ENCODE measurements at regions not wholly inside any gene's neighbourhood (a gene's known extent, or its start where the extent isn't known, plus 50 kb on each side); places are given as distances from the start of the nearest gene placed in this dataset.

GRCh38 chr14:101507836-101508150, 53.5 kb upstream of the DIO3 start:
- Histone ChIP-seq H3K9ac (ENCODE audit: low read depth, low read length) (no peak overlapping the region), H3K27ac (ENCODE audit: low read depth, low read length) (no peak overlapping the region), H3K4me3 (ENCODE audit: low read length) (no peak overlapping the region), H3K36me3 (ENCODE audit: insufficient read depth, low read length) (no peaks in the 10 kb centered on the region), H3K27me3 (ENCODE audit: insufficient read depth, low read length) (no peaks in the 10 kb centered on the region), H3K4me1 (ENCODE audit: insufficient read depth, low read length) (no peaks in the 10 kb centered on the region), H3K9me3 (ENCODE audit: insufficient read depth, low read depth, low read length) (no peaks in the 10 kb centered on the region)
- WGBS = 88% methylated on average over 4 of the region's 4 CpGs

- Histone ChIP-seq H3K4me1 (ENCODE audit: insufficient read depth, low read length) (no peaks in the 10 kb centered on the region), H3K9ac (ENCODE audit: low read depth, low read length) (no peak overlapping the region), H3K27me3 (ENCODE audit: insufficient read depth, low read length) (no peaks in the 10 kb centered on the region), H3K36me3 (ENCODE audit: insufficient read depth, low read length) (no peaks in the 10 kb centered on the region), H3K9me3 (ENCODE audit: insufficient read depth, low read depth, low read length) (no peaks in the 10 kb centered on the region), H3K4me3 (ENCODE audit: low read length) (no peak overlapping the region), H3K27ac (ENCODE audit: low read depth, low read length) (no peak overlapping the region)
- WGBS = 94% methylated on average over 12 of the region's 12 CpGs
These were observed 52.9 kb upstream of the DIO3 start for GRCh38 chr14:101508196-101508947.

- no peaks in the 10 kb centered on the region for H3K4me1 ChIP-seq (ENCODE audit: insufficient read depth, low read length)
- no peaks in the 10 kb centered on the region for H3K9me3 ChIP-seq (ENCODE audit: insufficient read depth, low read depth, low read length)
- no peak overlapping the region for H3K27ac ChIP-seq (ENCODE audit: low read depth, low read length)
- H3K4me3 ChIP-seq (ENCODE audit: low read length) = no peak overlapping the region
- H3K36me3 ChIP-seq (ENCODE audit: insufficient read depth, low read length) = no peaks in the 10 kb centered on the region
- H3K27me3 ChIP-seq (ENCODE audit: insufficient read depth, low read length) = no peaks in the 10 kb centered on the region
- 96% methylated on average over 18 of the region's 18 CpGs for WGBS
- H3K9ac ChIP-seq (ENCODE audit: low read depth, low read length) = no peak overlapping the region
These were observed 52.2 kb upstream of the DIO3 start for GRCh38 chr14:101508948-101509729.

DNA sequence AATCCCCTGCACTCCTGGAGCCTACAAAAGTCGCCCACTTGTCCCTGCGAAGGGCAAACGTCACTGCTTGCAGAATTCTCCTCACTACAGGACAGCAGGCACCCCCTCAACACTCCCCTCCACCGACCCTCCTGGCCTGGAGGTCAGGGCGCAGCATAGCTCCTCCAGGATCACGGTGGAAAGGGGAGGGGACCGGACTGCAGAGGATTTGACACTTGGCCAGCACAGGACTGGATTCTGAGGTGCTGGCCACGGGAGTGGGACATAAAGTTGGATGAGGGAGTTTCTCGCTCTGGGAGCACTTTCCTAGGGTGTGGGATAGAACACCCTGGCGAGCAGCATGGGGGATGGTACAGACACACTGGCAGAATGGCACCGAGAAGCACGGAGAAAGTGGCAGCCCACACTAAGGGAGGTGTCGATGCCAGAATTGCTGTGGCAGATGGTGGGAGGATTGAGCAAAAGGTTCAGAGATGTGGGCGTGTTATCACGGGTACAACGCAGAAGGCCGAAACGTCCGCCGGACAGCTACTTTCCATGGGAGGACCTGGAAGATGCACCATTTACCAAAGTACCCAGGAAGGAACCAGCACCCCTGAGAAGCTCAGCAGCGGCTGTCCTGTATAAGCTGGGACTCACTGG, 51.4 kb upstream of the DIO3 start:
- Histone ChIP-seq H3K4me1 (ENCODE audit: insufficient read depth, low read length) (no peaks in the 10 kb centered on the region), H3K4me3 (ENCODE audit: low read length) (no peak overlapping the region), H3K36me3 (ENCODE audit: insufficient read depth, low read length) (no peaks in the 10 kb centered on the region), H3K9me3 (ENCODE audit: insufficient read depth, low read depth, low read length) (no peaks in the 10 kb centered on the region), H3K27ac (ENCODE audit: low read depth, low read length) (no peak overlapping the region), H3K9ac (ENCODE audit: low read depth, low read length) (no peak overlapping the region), H3K27me3 (ENCODE audit: insufficient read depth, low read length) (no peaks in the 10 kb centered on the region)
- 93% methylated on average over 21 of the region's 21 CpGs for WGBS

DNA sequence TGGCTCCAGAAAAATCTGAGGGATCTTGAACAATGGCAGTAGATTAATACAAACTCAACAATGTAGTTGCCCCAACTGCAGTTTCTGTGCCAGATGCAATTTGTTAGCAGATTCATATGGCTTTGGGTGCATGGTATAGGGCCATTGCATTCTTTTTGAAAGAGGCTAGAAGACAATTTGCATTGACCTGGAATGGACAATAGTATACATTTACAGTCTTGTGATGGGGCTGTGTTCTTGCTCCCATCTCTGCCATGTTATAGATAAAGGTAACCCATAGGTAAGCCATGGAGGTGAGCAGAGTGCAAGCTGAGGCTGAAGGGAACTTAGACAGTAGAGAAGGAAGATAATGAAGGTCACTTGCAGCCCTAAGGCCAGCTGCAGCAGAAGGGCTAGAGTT, 50.1 kb upstream of the DIO3 start:
- no peak overlapping the region for H3K9ac ChIP-seq (ENCODE audit: low read depth, low read length)

More for the DNA sequence above, 50.1 kb upstream of the DIO3 start:
- Histone ChIP-seq H3K36me3 (ENCODE audit: insufficient read depth, low read length) (no peaks in the 10 kb centered on the region), H3K4me3 (ENCODE audit: low read length) (no peak overlapping the region), H3K4me1 (ENCODE audit: insufficient read depth, low read length) (no peaks in the 10 kb centered on the region), H3K27me3 (ENCODE audit: insufficient read depth, low read length) (no peaks in the 10 kb centered on the region), H3K27ac (ENCODE audit: low read depth, low read length) (no peak overlapping the region), H3K9me3 (ENCODE audit: insufficient read depth, low read depth, low read length) (0 out of 2 replicates have a peak, but pooled peaks cover 4% of the 10 kb centered on the region)
